ENCODE measurements at regions not wholly inside any gene's neighbourhood (a gene's known extent, or its start where the extent isn't known, plus 50 kb on each side); places are given as distances from the start of the nearest gene placed in this dataset.

GRCh38 chr3:82201316-82201715, 439.9 kb upstream of the GBE1 start:
- WGBS, 4 donors: 78 to 96% (median 84%) methylated on average over 2 of the region's 2 CpGs
- DNase-seq: no peak
- intact Hi-C loops (cut with DNase I): no loop called here

GRCh38 chr3:82198009-82198408, 436.6 kb upstream of the GBE1 start:
- no peak for TF ChIP-seq POLR2A (IDR thresholded peaks at IDR 0.05)
- TF ChIP-seq, protein P1, sequence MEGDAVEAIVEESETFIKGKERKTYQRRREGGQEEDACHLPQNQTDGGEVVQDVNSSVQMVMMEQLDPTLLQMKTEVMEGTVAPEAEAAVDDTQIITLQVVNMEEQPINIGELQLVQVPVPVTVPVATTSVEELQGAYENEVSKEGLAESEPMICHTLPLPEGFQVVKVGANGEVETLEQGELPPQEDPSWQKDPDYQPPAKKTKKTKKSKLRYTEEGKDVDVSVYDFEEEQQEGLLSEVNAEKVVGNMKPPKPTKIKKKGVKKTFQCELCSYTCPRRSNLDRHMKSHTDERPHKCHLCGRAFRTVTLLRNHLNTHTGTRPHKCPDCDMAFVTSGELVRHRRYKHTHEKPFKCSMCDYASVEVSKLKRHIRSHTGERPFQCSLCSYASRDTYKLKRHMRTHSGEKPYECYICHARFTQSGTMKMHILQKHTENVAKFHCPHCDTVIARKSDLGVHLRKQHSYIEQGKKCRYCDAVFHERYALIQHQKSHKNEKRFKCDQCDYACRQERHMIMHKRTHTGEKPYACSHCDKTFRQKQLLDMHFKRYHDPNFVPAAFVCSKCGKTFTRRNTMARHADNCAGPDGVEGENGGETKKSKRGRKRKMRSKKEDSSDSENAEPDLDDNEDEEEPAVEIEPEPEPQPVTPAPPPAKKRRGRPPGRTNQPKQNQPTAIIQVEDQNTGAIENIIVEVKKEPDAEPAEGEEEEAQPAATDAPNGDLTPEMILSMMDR (IDR thresholded peaks at IDR 0.05): no peak
- Histone ChIP-seq H3K4me1 (replicated peaks in 1 of 2) (no peaks in the 10 kb centered on the region), H3K9me3 (replicated peaks in 1 of 3) (no peaks in the 10 kb centered on the region), H3K36me3 (replicated peaks in 1 of 2) (no peaks in the 10 kb centered on the region), H3K4me3 (no peak overlapping the region), H3K27me3 (no peaks in the 10 kb centered on the region), H3K27ac (no peak overlapping the region)
- intact Hi-C loops (cut with DNase I): no loop called here
- DNase-seq: no peak
- 85 to 91% (median 89%) methylated on average over 3 of the region's 3 CpGs for WGBS, 4 donors

More at GRCh38 chr3:82201316-82201715, 439.9 kb upstream of the GBE1 start:
- Histone ChIP-seq H3K9me3 (replicated peaks in 1 of 3) (no peaks in the 10 kb centered on the region), H3K4me1 (replicated peaks in 1 of 2) (no peaks in the 10 kb centered on the region), H3K36me3 (replicated peaks in 1 of 2) (no peaks in the 10 kb centered on the region), H3K4me3 (no peak overlapping the region), H3K27me3 (no peaks in the 10 kb centered on the region), H3K27ac (no peak overlapping the region)
- TF ChIP-seq POLR2A (IDR thresholded peaks at IDR 0.05): no peak
- TF ChIP-seq, protein P1 (IDR thresholded peaks at IDR 0.05): no peak

DNA sequence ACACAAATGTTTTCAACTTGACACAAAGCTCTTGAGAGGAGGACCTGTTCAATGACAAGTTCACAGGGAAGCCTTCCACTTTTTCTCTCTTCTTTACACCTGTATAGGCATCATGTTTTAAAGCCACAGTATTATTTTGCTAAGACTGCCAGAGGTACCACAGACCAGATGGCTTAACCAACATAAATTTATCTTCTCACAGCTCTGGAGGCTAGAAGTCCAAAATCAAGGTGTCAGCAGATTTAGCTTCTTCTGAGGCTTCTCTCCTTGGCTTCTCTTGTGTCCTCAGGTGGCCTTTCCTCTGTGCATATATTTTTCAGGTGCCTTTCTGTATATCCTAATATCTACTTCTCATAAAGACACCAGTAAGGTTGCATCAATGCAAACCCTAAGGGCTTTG, 435.2 kb upstream of the GBE1 start:
- Histone ChIP-seq H3K27ac (no peak overlapping the region), H3K4me3 (no peak overlapping the region), H3K4me1 (replicated peaks in 1 of 2) (no peaks in the 10 kb centered on the region), H3K9me3 (replicated peaks in 1 of 3) (no peaks in the 10 kb centered on the region), H3K36me3 (replicated peaks in 1 of 2) (no peaks in the 10 kb centered on the region), H3K27me3 (no peaks in the 10 kb centered on the region)
- intact Hi-C loops (cut with DNase I): no loop called here
- no peak for DNase-seq
- TF ChIP-seq, protein P1 (IDR thresholded peaks at IDR 0.05): no peak
- no peak for TF ChIP-seq POLR2A (IDR thresholded peaks at IDR 0.05)

- TF ChIP-seq, protein P1 (IDR thresholded peaks at IDR 0.05): no peak
- no peak for DNase-seq
- no peaks in the 10 kb centered on the region for H3K9me3 ChIP-seq (replicated peaks in 1 of 3)
- no peaks in the 10 kb centered on the region for H3K27me3 ChIP-seq
- no peaks in the 10 kb centered on the region for H3K36me3 ChIP-seq (replicated peaks in 1 of 2)
- no peak overlapping the region for H3K4me3 ChIP-seq
- H3K27ac ChIP-seq: no peak overlapping the region
- WGBS, 4 donors: 54 to 67% (median 61%) methylated on average over 2 of the region's 2 CpGs
- intact Hi-C loops (cut with DNase I): no loop called here
- H3K4me1 ChIP-seq (replicated peaks in 1 of 2): no peaks in the 10 kb centered on the region
Observed at GRCh38 chr3:82194870-82195269, 433.4 kb upstream of the GBE1 start.
